H1 (cell line): ENCODE measurements at regions not wholly inside any gene's neighbourhood (a gene's known extent, or its start where the extent isn't known, plus 50 kb on each side); places are given as distances from the start of the nearest gene placed in this dataset.

Experiments used
- CTCF ChIA-PET: fragments of 300-600 bp; sonication (Branson Sonifier 250); formaldehyde crosslinking; loops from one replicate; lab custom pipeline; 2021; ENCODE audit not compliant: partially characterized antibody; lab: Charles Lee
- POLR2A ChIA-PET: fragments of 300-600 bp; sonication (Branson Sonifier 250); formaldehyde crosslinking; loops from one replicate; lab custom pipeline; 2021; ENCODE audit warnings: inconsistent platforms; ENCODE audit not compliant: partially characterized antibody; lab: Charles Lee
- DNase-seq, 2 experiments: peaks; one replicate each; pipeline versions ENCODE4 v3.0.0 to v3.0.0-alpha.2; 2010 to 2022; ENCODE audit warnings: low spot score in 2 of 2, low read depth in 1 of 2, mixed read lengths in 1 of 2
- FAIRE-seq: peaks from 2 replicates; lab custom pipeline; 2011; peaks lifted over from hg19 to GRCh38; lab: Jason Lieb, UNC
- H2AFZ ChIP-seq: 2 replicates; pipeline ENCODE4 v1.8.1; 2012; ENCODE audit warnings: low read length, inconsistent platforms
- H2AK5ac ChIP-seq: 2 replicates; pipeline ENCODE4 v1.6.1; 2013; ENCODE audit warnings: low read depth, low read length
- H2BK120ac ChIP-seq: replicated peaks from 2 replicates; pipeline ENCODE3; 2013; ENCODE audit warnings: low read depth, low read length, inconsistent platforms
- H2BK12ac ChIP-seq: 2 replicates; pipeline ENCODE4 v1.6.1; 2013; ENCODE audit warnings: low read depth, low read length
- H2BK15ac ChIP-seq: 2 replicates; pipeline ENCODE4 v1.6.1; 2013; ENCODE audit warnings: low read length
- H2BK20ac ChIP-seq: 2 replicates; pipeline ENCODE4 v1.6.1; 2013; ENCODE audit warnings: low read length
- H2BK5ac ChIP-seq: 2 replicates; pipeline ENCODE4 v1.6.1; 2013; ENCODE audit warnings: low read depth, low read length
- H3K14ac ChIP-seq: 2 replicates; pipeline ENCODE4 v1.6.1; 2013; ENCODE audit warnings: inconsistent platforms; ENCODE audit not compliant: insufficient read length
- H3K18ac ChIP-seq: 2 replicates; pipeline ENCODE4 v1.6.1; 2013; ENCODE audit warnings: low read length; ENCODE audit errors: extremely low read depth
- H3K23ac ChIP-seq: 2 replicates; pipeline ENCODE4 v1.6.1; 2013; ENCODE audit warnings: inconsistent platforms; ENCODE audit not compliant: insufficient read length
- H3K23me2 ChIP-seq: 2 replicates; pipeline ENCODE4 v1.6.1; 2013; ENCODE audit warnings: low read depth, low read length
- H3K27ac ChIP-seq: 2 replicates; pipeline ENCODE4 v1.6.1; 2011; ENCODE audit warnings: low read depth, low read length, inconsistent platforms
- H3K27me3 ChIP-seq, 4 experiments: replicated peaks in 1 of 4; 1 replicate in 1 of 4; 2 replicates in 3 of 4; pipeline versions ENCODE4 v1.6.1 to v1.8.1; 2011 to 2013; ENCODE audit warnings: low read length in 3 of 4, mild to moderate bottlenecking in 3 of 4, inconsistent platforms in 2 of 4, mixed read lengths in 2 of 4, moderate library complexity in 1 of 4; ENCODE audit not compliant: control insufficient read depth in 3 of 4, insufficient read depth in 3 of 4; ENCODE audit errors: extremely low read depth in 1 of 4
- H3K36me3 ChIP-seq, 4 experiments: 2 replicates each; pipeline versions ENCODE4 v1.6.1 to v1.8.1; 2011 to 2013; ENCODE audit warnings: mild to moderate bottlenecking in 4 of 4, low read length in 3 of 4, moderate library complexity in 2 of 4, control low read depth in 1 of 4, inconsistent platforms in 1 of 4; ENCODE audit not compliant: insufficient read depth in 4 of 4, control insufficient read depth in 2 of 4
- H3K4ac ChIP-seq: replicated peaks from 2 replicates; pipeline ENCODE3; 2013; ENCODE audit warnings: low read length, low read depth, mixed read lengths, inconsistent platforms; ENCODE audit not compliant: insufficient read length
- H3K4me1 ChIP-seq, 4 experiments: replicated peaks in 1 of 4; 1 replicate in 1 of 4; 2 replicates in 3 of 4; pipeline versions ENCODE4 v1.6.1 to v1.8.1; 2011 to 2013; ENCODE audit warnings: low read length in 3 of 4, inconsistent platforms in 2 of 4, mixed read lengths in 1 of 4; ENCODE audit not compliant: insufficient read depth in 4 of 4, control insufficient read depth in 3 of 4
- H3K4me2 ChIP-seq, 2 experiments: 2 replicates each; pipeline versions ENCODE4 v1.6.1 to v1.8.1; 2011 to 2013; ENCODE audit warnings: low read depth in 2 of 2, low read length in 2 of 2, control low read depth in 1 of 2, inconsistent platforms in 1 of 2, mild to moderate bottlenecking in 1 of 2; ENCODE audit not compliant: insufficient read depth in 1 of 2
- H3K4me3 ChIP-seq, 4 experiments: fragments of 200-600, 300-600 bp in 1 of 4; sonication (generic), shearing (Covaris generic), sonication (Bioruptor Twin) in 1 of 4; 2 replicates each; pipeline versions ENCODE4 v1.5.1 to v1.8.1; 2011 to 2016; ENCODE audit warnings: low read length in 4 of 4, low read depth in 3 of 4, control low read depth in 2 of 4, inconsistent platforms in 2 of 4, mild to moderate bottlenecking in 2 of 4, mixed read lengths in 1 of 4, moderate library complexity in 1 of 4; ENCODE audit not compliant: insufficient read depth in 2 of 4; ENCODE audit errors: extremely low read depth in 1 of 4
- H3K56ac ChIP-seq: replicated peaks from 2 replicates; pipeline ENCODE3; 2013; ENCODE audit warnings: low read depth, mild to moderate bottlenecking, mixed read lengths, low read length, inconsistent platforms; ENCODE audit not compliant: insufficient read length
- H3K79me1 ChIP-seq: 2 replicates; pipeline ENCODE4 v1.6.1; 2013; ENCODE audit warnings: low read depth, low read length, control low read depth
- H3K79me2 ChIP-seq, 2 experiments: 2 replicates each; pipeline versions ENCODE4 v1.6.1 to v1.8.1; 2012 to 2013; ENCODE audit warnings: low read length in 2 of 2, mild to moderate bottlenecking in 2 of 2, inconsistent platforms in 1 of 2; ENCODE audit not compliant: insufficient read depth in 2 of 2, control insufficient read depth in 1 of 2
- H3K9ac ChIP-seq, 4 experiments: replicated peaks in 1 of 4; 1 replicate in 1 of 4; 2 replicates in 3 of 4; pipeline versions ENCODE4 v1.6.1 to v1.8.1; 2011 to 2013; ENCODE audit warnings: low read depth in 3 of 4, low read length in 3 of 4, control low read depth in 2 of 4, mild to moderate bottlenecking in 2 of 4, moderate library complexity in 2 of 4, inconsistent platforms in 1 of 4; ENCODE audit errors: extremely low read depth in 1 of 4
- H3K9me3 ChIP-seq, 2 experiments: 2 replicates each; pipeline versions ENCODE4 v1.6.1 to v1.8.1; 2012 to 2013; ENCODE audit warnings: mild to moderate bottlenecking in 2 of 2, moderate library complexity in 2 of 2, control low read depth in 1 of 2, inconsistent platforms in 1 of 2, low read depth in 1 of 2, low read length in 1 of 2, mixed read lengths in 1 of 2; ENCODE audit not compliant: insufficient read depth in 2 of 2
- H4K20me1 ChIP-seq, 2 experiments: replicated peaks in 1 of 2; 2 replicates each; pipeline versions ENCODE3 to v1.8.1; 2011 to 2013; ENCODE audit warnings: inconsistent platforms in 2 of 2, low read length in 2 of 2, mild to moderate bottlenecking in 1 of 2; ENCODE audit not compliant: insufficient read depth in 2 of 2, control insufficient read depth in 1 of 2
- H4K5ac ChIP-seq: 2 replicates; pipeline ENCODE4 v1.6.1; 2013; ENCODE audit warnings: low read length, low read depth, mixed read lengths, inconsistent platforms; ENCODE audit not compliant: insufficient read length
- H4K8ac ChIP-seq: 2 replicates; pipeline ENCODE4 v1.8.0; 2013; ENCODE audit warnings: mild to moderate bottlenecking, moderate library complexity, low read length, inconsistent platforms; ENCODE audit not compliant: insufficient read depth; ENCODE audit errors: extremely low read depth
- H4K91ac ChIP-seq: replicated peaks from 2 replicates; pipeline ENCODE3; 2013; ENCODE audit warnings: low read length, mixed read lengths, inconsistent platforms; ENCODE audit not compliant: insufficient read length
- KDM4A ChIP-seq: IDR thresholded peaks from one replicate; pipeline ENCODE4 v1.7.1; 2012; ENCODE audit warnings: low read depth, mild to moderate bottlenecking, moderate library complexity, low read length, inconsistent platforms; ENCODE audit not compliant: severe bottlenecking
- TAF7 ChIP-seq: optimal IDR thresholded peaks from 2 replicates; pipeline ENCODE3; 2011; ENCODE audit warnings: low read depth, mild to moderate bottlenecking, inconsistent platforms, low read length, moderate library complexity, borderline replicate concordance
- TEAD4 ChIP-seq: IDR thresholded peaks from 2 replicates; pipeline ENCODE4 v1.6.1; 2012; ENCODE audit warnings: low read depth, low read length, inconsistent platforms, mixed read lengths
- WGBS, 2 experiments: shearing (Covaris generic) in 1 of 2; methylation state at CpG; one replicate each; pipeline versions ENCODE4 v1.1.6 to v1.1.7; 2013 to 2015; ENCODE audit warnings: low lambda C conversion rate in 2 of 2, mixed read lengths in 2 of 2, inconsistent platforms in 1 of 2, low coverage in 1 of 2, missing lambda C conversion rate in 1 of 2; ENCODE audit not compliant: insufficient replicate concordance in 2 of 2, insufficient coverage in 1 of 2, insufficient read length in 1 of 2; ENCODE audit errors: extremely low coverage in 1 of 2, missing lambda C conversion rate in 1 of 2; 5-methylcytosine and 5-hydroxymethylcytosine counted together

DNA sequence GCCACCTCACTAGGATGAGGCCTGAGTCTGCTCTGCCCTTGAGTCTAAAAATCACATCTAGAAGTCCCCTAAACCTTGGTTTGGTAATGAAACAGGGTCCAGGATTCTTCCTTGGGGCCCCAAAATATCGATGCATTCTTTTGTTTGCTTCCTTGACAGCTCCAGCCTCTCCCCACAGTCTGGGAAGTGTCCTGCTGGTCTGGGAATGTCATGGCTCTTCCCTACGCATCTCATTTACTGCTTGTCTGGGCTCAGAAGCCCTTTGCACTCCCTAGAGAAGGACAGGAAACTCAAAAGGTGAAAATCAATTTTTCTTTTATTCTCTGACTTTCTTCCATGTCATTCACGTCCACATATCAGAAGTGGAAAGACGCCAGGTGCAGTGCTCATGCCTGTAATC lies 115.8 kb downstream of the DRD1 start:
- Histone ChIP-seq H2BK120ac (no peak overlapping the region), H4K20me1 (no peaks in the 10 kb centered on the region), H4K91ac (no peak overlapping the region), H2AK5ac (0 out of 2 replicates have a peak overlapping the region, but pooled peaks have one; percentile 24), H2BK15ac (no peak overlapping the region), H3K4me1 (peaks cover 0 to 2% (median 0%) of the 10 kb centered on the region in 4 experiments; a peak in 2 of 7 replicates), H3K4ac (no peak overlapping the region), H4K5ac (no peak overlapping the region), H3K79me1 (no peaks in the 10 kb centered on the region), H3K27ac (no peak overlapping the region), H2BK5ac (no peak overlapping the region), H3K14ac (no peak overlapping the region), H3K4me3 (no peak overlapping the region), H3K36me3 (no peaks in the 10 kb centered on the region), H3K23me2 (no peaks in the 10 kb centered on the region), H3K56ac (no peak overlapping the region), H4K8ac (no peak overlapping the region), H3K9ac (no peak overlapping the region), H3K79me2 (no peaks in the 10 kb centered on the region), H3K27me3 (no peaks in the 10 kb centered on the region), H2BK20ac (no peak overlapping the region), H3K9me3 (no peaks in the 10 kb centered on the region), H2AFZ (no peak overlapping the region), H3K18ac (no peak overlapping the region), H3K4me2 (no peak overlapping the region), H3K23ac (no peak overlapping the region), H2BK12ac (no peak overlapping the region)
- DNase-seq (no peak), FAIRE-seq (no peak)
- ChIA-PET POLR2A (no interaction called here), CTCF (interaction anchor here (1.0 to 1.1 kb wide), 2 partner anchors 17 to 485 kb away, joined by 3 to 4 read pairs; no protein-coding TSS in a partner anchor)
- TF ChIP-seq TAF7 (no peak), KDM4A (no peak), TEAD4 (peak; percentile 58; the same call in 1 of the 2 replicates)
- 76% methylated on average over 4 of the region's 4 CpGs; no CpG with 5 or more reads in 1 of the 2 experiments for WGBS, 2 experiments
